Lower lobe of right lung (tissue), 2 donors: ENCODE measurements at regions not wholly inside any gene's neighbourhood (a gene's known extent, or its start where the extent isn't known, plus 50 kb on each side); places are given as distances from the start of the nearest gene placed in this dataset.
"Not testable (repeated sequence)": the region's sequence is repeated elsewhere in the genome, so short reads cannot be mapped to it uniquely, and the experiment has no call there.

Experiments
- ATAC-seq, 2 donors: fragments of 200-7000 bp; cut with Tn5 transposase; one replicate each; pipeline ENCODE4 v1.9.1; 2020 to 2022; ENCODE audit warnings: mild to moderate bottlenecking in 2 of 2, moderate library complexity in 2 of 2
- DNase-seq: peaks from one replicate; pipeline ENCODE4 v3.0.0-alpha.2; 2020
- H3K27ac ChIP-seq: fragments of 200-600 bp; one replicate; pipeline ENCODE4 v1.8.0; 2022
- H3K27me3 ChIP-seq: fragments of 200-600 bp; one replicate; pipeline ENCODE4 v1.8.0; 2022; ENCODE audit warnings: low read depth
- H3K36me3 ChIP-seq: fragments of 200-600 bp; one replicate; pipeline ENCODE4 v1.8.0; 2022; ENCODE audit warnings: mild to moderate bottlenecking
- H3K4me1 ChIP-seq: fragments of 200-600 bp; one replicate; pipeline ENCODE4 v1.8.0; 2022
- H3K4me3 ChIP-seq: fragments of 200-600 bp; one replicate; pipeline ENCODE4 v1.8.0; 2022; ENCODE audit warnings: mild to moderate bottlenecking
- H3K9me3 ChIP-seq: fragments of 200-600 bp; one replicate; pipeline ENCODE4 v1.8.0; 2022
- intact Hi-C: fragments of 100-400 bp; cut with DNase I; formaldehyde crosslinking; loops from one replicate; pipeline ENCODE4 v1.11.0; 2022
- TF ChIP-seq, protein P1 (sequence below): fragments of 200-600 bp; IDR thresholded peaks from one replicate; pipeline ENCODE4 v1.8.0; 2022; ENCODE audit warnings: antibody characterized with exemption, mild to moderate bottlenecking
- donor health status: DM: no; HTN: yes; CAD: no; lungs with severe emphysema.

DNA sequence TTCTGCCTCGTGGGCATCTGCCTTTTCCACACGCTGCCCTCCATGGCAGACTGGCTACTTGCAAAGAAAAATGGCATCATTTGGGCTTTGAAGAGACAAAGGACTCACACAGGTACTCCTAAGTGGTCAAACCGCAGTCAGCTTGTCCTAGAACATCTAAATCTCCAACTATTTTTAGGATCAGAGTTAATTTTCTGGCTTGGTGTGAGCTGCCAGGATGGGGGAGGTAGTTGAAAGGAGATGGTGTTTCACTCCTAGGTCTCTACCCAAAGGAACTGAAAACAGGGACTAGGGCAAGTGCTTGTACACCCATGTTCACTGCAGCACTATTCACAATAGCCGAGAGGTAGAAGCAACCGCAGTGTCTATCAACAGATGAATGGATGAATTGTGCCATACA, 107.9 kb upstream of the ATL2 start:
- Histone ChIP-seq H3K9me3 (peaks cover 12% of the 10 kb centered on the region), H3K4me1 (no peaks in the 10 kb centered on the region), H3K27me3 (no peaks in the 10 kb centered on the region), H3K4me3 (no peak overlapping the region), H3K36me3 (no peaks in the 10 kb centered on the region), H3K27ac (no peak overlapping the region)
- intact Hi-C loops: no loop called here
- no peak for DNase-seq
- TF ChIP-seq, protein P1, sequence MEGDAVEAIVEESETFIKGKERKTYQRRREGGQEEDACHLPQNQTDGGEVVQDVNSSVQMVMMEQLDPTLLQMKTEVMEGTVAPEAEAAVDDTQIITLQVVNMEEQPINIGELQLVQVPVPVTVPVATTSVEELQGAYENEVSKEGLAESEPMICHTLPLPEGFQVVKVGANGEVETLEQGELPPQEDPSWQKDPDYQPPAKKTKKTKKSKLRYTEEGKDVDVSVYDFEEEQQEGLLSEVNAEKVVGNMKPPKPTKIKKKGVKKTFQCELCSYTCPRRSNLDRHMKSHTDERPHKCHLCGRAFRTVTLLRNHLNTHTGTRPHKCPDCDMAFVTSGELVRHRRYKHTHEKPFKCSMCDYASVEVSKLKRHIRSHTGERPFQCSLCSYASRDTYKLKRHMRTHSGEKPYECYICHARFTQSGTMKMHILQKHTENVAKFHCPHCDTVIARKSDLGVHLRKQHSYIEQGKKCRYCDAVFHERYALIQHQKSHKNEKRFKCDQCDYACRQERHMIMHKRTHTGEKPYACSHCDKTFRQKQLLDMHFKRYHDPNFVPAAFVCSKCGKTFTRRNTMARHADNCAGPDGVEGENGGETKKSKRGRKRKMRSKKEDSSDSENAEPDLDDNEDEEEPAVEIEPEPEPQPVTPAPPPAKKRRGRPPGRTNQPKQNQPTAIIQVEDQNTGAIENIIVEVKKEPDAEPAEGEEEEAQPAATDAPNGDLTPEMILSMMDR: no peak
- ATAC-seq: no peak

DNA sequence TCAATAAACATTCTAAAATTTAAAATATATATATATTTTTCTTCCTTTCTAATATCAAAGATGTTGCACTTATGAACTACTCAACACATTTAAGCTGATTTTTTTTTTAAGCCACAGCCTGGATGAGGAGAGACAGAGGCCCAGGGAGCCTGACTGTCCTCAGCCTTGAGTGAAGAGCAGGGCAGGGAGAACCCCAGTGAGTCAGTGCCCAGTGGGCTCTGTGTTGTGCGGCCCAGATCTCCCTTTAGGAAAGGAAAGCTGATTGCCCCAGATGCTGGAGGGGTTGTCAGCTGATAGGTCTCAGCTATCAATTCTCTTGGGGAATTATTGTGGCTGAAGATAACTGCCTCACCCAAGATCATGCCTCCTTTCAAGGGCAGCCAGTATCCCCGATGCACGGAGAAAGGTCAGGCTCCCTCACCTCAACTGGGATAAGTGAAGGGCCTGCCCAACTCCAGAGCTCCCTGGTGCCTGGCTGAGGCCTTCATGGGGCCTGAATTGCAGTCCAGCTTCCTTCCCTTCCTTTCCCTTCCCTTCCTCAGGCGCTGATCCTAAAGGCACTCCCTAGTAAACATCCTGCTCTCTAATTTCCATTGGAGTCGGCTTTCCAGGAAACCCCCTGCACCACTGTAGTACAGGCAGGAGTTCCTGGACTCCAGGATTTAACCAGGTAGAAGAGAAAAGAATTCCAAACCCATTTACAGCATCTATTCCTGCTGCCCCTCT, 106.9 kb upstream of the ATL2 start:
- TF ChIP-seq, protein P1: no peak
- intact Hi-C loops: no loop called here
- Histone ChIP-seq H3K4me1 (no peaks in the 10 kb centered on the region), H3K9me3 (peaks cover 14% of the 10 kb centered on the region), H3K27me3 (no peaks in the 10 kb centered on the region), H3K36me3 (no peaks in the 10 kb centered on the region), H3K4me3 (no peak overlapping the region), H3K27ac (no peak overlapping the region)
- no peak for ATAC-seq
- DNase-seq: no peak

DNA sequence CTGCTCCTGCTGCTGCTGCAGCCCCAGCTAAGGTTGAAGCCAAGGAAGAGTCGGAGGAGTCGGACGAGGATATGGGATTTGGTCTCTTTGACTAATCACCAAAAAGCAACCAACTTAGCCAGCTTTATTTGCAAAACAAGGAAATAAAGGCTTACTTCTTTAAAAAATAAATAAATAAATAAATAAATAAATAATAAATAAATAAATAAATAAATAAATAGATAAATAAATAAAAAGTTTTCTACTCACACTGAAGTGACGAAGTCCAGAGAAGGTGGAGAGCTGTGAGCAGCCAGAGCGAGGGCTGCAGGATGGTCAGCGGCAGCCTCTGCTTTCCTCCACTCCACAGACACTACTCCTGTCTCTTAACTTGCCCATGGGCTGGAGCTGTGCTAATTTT, 105.6 kb upstream of the ATL2 start:
- ATAC-seq, H3K27me3 ChIP-seq, H3K4me1 ChIP-seq, intact Hi-C loops, DNase-seq, H3K27ac ChIP-seq, H3K4me3 ChIP-seq, H3K36me3 ChIP-seq: not testable (repeated sequence)
- peaks cover 14% of the 10 kb centered on the region for H3K9me3 ChIP-seq

DNA sequence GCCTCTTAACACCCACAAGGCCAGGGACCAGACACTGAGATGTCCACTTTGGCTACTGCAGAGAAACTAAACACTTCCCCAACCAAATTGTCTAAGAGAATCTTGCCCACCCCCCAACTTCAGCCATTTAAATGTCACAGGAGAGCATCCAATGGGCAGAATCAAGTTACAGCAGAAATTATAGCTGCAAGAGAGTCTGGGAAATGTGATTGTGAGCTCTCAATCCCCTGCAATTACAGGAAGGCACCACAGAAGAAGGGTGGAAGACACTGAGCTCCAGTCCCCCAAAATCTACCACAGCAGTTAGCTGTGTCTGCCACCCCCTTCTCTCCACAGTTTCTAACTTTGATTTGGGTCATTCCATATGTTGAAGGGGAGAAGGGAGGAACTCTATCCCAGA, 103.5 kb upstream of the ATL2 start:
- Histone ChIP-seq H3K9me3 (peaks cover 14% of the 10 kb centered on the region), H3K36me3 (no peaks in the 10 kb centered on the region), H3K27ac (no peak overlapping the region), H3K27me3 (no peaks in the 10 kb centered on the region), H3K4me1 (no peaks in the 10 kb centered on the region), H3K4me3 (no peak overlapping the region)
- intact Hi-C loops: no loop called here
- ATAC-seq (no peak), DNase-seq (no peak)
- TF ChIP-seq, protein P1: no peak

DNA sequence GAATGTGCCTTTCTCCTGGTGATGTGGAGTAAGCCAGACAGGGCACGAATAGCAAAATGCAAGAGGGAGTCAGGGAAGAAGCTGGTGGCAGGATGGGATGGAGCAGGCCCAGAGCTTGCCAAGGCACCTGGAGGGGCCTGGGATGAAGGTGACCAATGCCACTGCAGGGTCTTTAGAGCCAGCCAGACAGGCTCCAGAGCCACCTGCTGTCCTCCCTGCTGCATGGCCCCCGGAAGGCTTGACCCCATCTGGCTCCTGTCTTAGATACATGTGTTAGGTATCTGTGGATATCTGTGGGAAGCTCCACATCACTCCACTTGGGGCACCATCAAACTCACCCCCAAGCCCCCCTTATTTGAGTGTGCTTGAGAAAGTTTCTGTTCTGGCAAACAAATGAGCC, 99.9 kb upstream of the ATL2 start:
- ATAC-seq: no peak
- no peaks in the 10 kb centered on the region for H3K4me1 ChIP-seq
- no peaks in the 10 kb centered on the region for H3K27me3 ChIP-seq
- no peak overlapping the region for H3K27ac ChIP-seq
- no peak for DNase-seq
- no peak overlapping the region for H3K4me3 ChIP-seq
- intact Hi-C loops: no loop called here
- TF ChIP-seq, protein P1: no peak
- H3K36me3 ChIP-seq: no peaks in the 10 kb centered on the region
- peaks cover 14% of the 10 kb centered on the region for H3K9me3 ChIP-seq

DNA sequence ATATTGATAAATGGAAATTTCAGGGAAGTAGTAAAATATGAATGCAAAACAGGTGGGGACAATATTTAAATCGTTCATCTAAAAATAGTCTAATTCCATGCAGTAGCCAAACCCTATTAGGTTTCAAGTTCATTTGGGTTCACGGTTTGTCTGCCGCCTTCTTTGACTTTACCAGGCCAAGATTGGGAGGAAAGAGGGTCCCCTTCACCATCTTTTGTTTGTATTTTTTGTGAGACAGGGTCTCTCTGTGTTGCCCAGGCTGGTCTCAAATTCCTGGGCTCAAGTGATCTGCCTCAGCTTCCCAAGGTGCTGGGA, 98.5 kb upstream of the ATL2 start:
- Histone ChIP-seq H3K27ac (no peak overlapping the region), H3K9me3 (peaks cover 8% of the 10 kb centered on the region), H3K4me1 (no peaks in the 10 kb centered on the region), H3K27me3 (no peaks in the 10 kb centered on the region), H3K4me3 (no peak overlapping the region), H3K36me3 (no peaks in the 10 kb centered on the region)
- no peak for DNase-seq
- TF ChIP-seq, protein P1: no peak
- ATAC-seq: no peak
- intact Hi-C loops: no loop called here
